Liver (tissue), 8 donors: ENCODE measurements at regions not wholly inside any gene's neighbourhood (a gene's known extent, or its start where the extent isn't known, plus 50 kb on each side); places are given as distances from the start of the nearest gene placed in this dataset.

Experiments used
- DNase-seq: peaks from one replicate; pipeline ENCODE4 v3.0.0-alpha.2; 2017; ENCODE audit warnings: low spot score
- H3K27ac ChIP-seq, 2 donors: one replicate each; pipeline ENCODE4 v1.7.0; 2013; ENCODE audit warnings: inconsistent platforms in 2 of 2, low read length in 2 of 2, control low read depth in 1 of 2, low read depth in 1 of 2, mild to moderate bottlenecking in 1 of 2
- H3K27me3 ChIP-seq, 4 donors: one replicate each; pipeline versions ENCODE4 v1.6.1 to v1.7.0; 2013; ENCODE audit warnings: low read length in 3 of 4, inconsistent platforms in 1 of 4, mild to moderate bottlenecking in 1 of 4, moderate library complexity in 1 of 4; ENCODE audit not compliant: control insufficient read depth in 4 of 4, insufficient read depth in 4 of 4
- H3K36me3 ChIP-seq, 4 donors: one replicate each; pipeline versions ENCODE4 v1.6.1 to v1.7.0; 2013; ENCODE audit warnings: low read length in 3 of 4, mild to moderate bottlenecking in 3 of 4, low read depth in 1 of 4, moderate library complexity in 1 of 4; ENCODE audit not compliant: control insufficient read depth in 4 of 4, insufficient read depth in 3 of 4
- H3K4me1 ChIP-seq, 4 donors: one replicate each; pipeline versions ENCODE4 v1.6.1 to v1.7.0; 2013; ENCODE audit warnings: low read length in 3 of 4, mild to moderate bottlenecking in 3 of 4, moderate library complexity in 1 of 4; ENCODE audit not compliant: control insufficient read depth in 4 of 4, insufficient read depth in 4 of 4
- H3K4me3 ChIP-seq, 3 donors: one replicate each; pipeline versions ENCODE4 v1.6.1 to v1.7.0; 2013; ENCODE audit warnings: low read length in 3 of 3, control low read depth in 1 of 3, low read depth in 1 of 3, mild to moderate bottlenecking in 1 of 3
- H3K9ac ChIP-seq, 2 donors: one replicate each; pipeline ENCODE4 v1.7.0; 2013; ENCODE audit warnings: low read length in 2 of 2, mild to moderate bottlenecking in 2 of 2, moderate library complexity in 2 of 2, control low read depth in 1 of 2, low read depth in 1 of 2
- H3K9me3 ChIP-seq, 4 donors: one replicate each; pipeline versions ENCODE4 v1.6.1 to v1.7.0; 2013; ENCODE audit warnings: low read length in 3 of 4; ENCODE audit not compliant: control insufficient read depth in 4 of 4
- ATF3 ChIP-seq: IDR thresholded peaks from 2 replicates; pipeline ENCODE4 v1.6.1; 2016; ENCODE audit warnings: antibody characterized with exemption
- CTCF ChIP-seq: fragments of 150-350 bp; IDR thresholded peaks from 2 replicates; pipeline ENCODE4 v1.5.1; 2017; ENCODE audit warnings: improper control_type of control experiment, low read depth, low read length; ENCODE audit not compliant: missing input control
- EGR1 ChIP-seq, 2 donors: IDR thresholded peaks; 2 replicates each; pipeline ENCODE4 v1.6.1; 2016 to 2018; ENCODE audit warnings: antibody characterized with exemption in 2 of 2, low read depth in 2 of 2
- FOXA1 ChIP-seq: IDR thresholded peaks from 2 replicates; pipeline ENCODE4 v1.6.1; 2016; ENCODE audit warnings: antibody characterized with exemption
- FOXA2 ChIP-seq: IDR thresholded peaks from 2 replicates; pipeline ENCODE4 v1.6.1; 2016; ENCODE audit warnings: antibody characterized with exemption
- HNF4A ChIP-seq, 2 donors: conservative IDR thresholded peaks; 2 replicates each; pipeline ENCODE4 v1.6.1; 2016; ENCODE audit warnings: antibody characterized with exemption in 2 of 2, mild to moderate bottlenecking in 2 of 2
- HNF4G ChIP-seq: IDR thresholded peaks from 2 replicates; pipeline ENCODE4 v1.6.1; 2016; ENCODE audit warnings: antibody characterized with exemption
- NR2F2 ChIP-seq: IDR thresholded peaks from 2 replicates; pipeline ENCODE4 v1.6.1; 2016; ENCODE audit warnings: antibody characterized with exemption
- REST ChIP-seq: IDR thresholded peaks from 2 replicates; pipeline ENCODE4 v1.6.1; 2016; ENCODE audit warnings: antibody characterized with exemption, mild to moderate bottlenecking
- RXRA ChIP-seq, 2 donors: IDR thresholded peaks; 2 replicates each; pipeline ENCODE4 v1.6.1; 2017 to 2018; ENCODE audit warnings: antibody characterized with exemption in 2 of 2, mild to moderate bottlenecking in 1 of 2
- SP1 ChIP-seq: IDR thresholded peaks from 2 replicates; pipeline ENCODE4 v1.6.1; 2018; ENCODE audit warnings: antibody characterized with exemption, mild to moderate bottlenecking
- TAF1 ChIP-seq: conservative IDR thresholded peaks from 2 replicates; pipeline ENCODE4 v1.6.1; 2016; ENCODE audit warnings: antibody characterized with exemption, mild to moderate bottlenecking
- YY1 ChIP-seq: IDR thresholded peaks from 2 replicates; pipeline ENCODE4 v1.6.1; 2016; ENCODE audit warnings: antibody characterized with exemption, mild to moderate bottlenecking
- ZBTB33 ChIP-seq: IDR thresholded peaks from 2 replicates; pipeline ENCODE4 v1.6.1; 2016; ENCODE audit warnings: antibody characterized with exemption
- WGBS: extraction: QIAGEN DNeasy Blood & Tissue Kit; methylation state at CpG from one replicate; pipeline ENCODE4 v1.1.7; 2013; 5-methylcytosine and 5-hydroxymethylcytosine counted together
- donor health status: healthy.
- donor health status: healthy.
- donor health status: healthy.
- donor health status: healthy.
- donor health status: healthy.

- DNase-seq, result no peak
- Histone ChIP-seq H3K9ac (no peak overlapping the region), H3K27ac (no peak overlapping the region), H3K36me3 (no peaks in the 10 kb centered on the region), H3K4me1 (no peaks in the 10 kb centered on the region), H3K4me3 (no peak overlapping the region), H3K27me3 (no peaks in the 10 kb centered on the region), H3K9me3 (no peaks in the 10 kb centered on the region)
- TF ChIP-seq REST (no peak), EGR1 (IDR thresholded peaks at IDR 0.05; ENCODE audit: low read depth in 2 of 2) (no peak), YY1 (no peak), ATF3 (no peak), HNF4A (conservative IDR thresholded peaks at IDR 0.05) (no peak), ZBTB33 (no peak), CTCF (no peak)
- WGBS, result 88% methylated on average over 3 of the region's 3 CpGs
These were observed 901.3 kb upstream of the CDH2 start for GRCh38 chr18:29078273-29078672.

GRCh38 chr18:29077344-29077743 is 900.4 kb upstream of the CDH2 start:
- Histone ChIP-seq H3K36me3 (no peaks in the 10 kb centered on the region), H3K27me3 (no peaks in the 10 kb centered on the region), H3K9ac (no peak overlapping the region), H3K9me3 (no peaks in the 10 kb centered on the region), H3K4me3 (no peak overlapping the region), H3K4me1 (no peaks in the 10 kb centered on the region), H3K27ac (no peak overlapping the region)
- WGBS, result 94% methylated on average over 5 of the region's 5 CpGs
- no peak for DNase-seq
- TF ChIP-seq FOXA2, result no peak
- no peak for TF ChIP-seq SP1
- TF ChIP-seq FOXA1, result no peak
- no peak for TF ChIP-seq EGR1 (IDR thresholded peaks at IDR 0.05; ENCODE audit: low read depth in 2 of 2)
- no peak for TF ChIP-seq RXRA (IDR thresholded peaks at IDR 0.05)
- TF ChIP-seq TAF1, result no peak
- TF ChIP-seq REST, result no peak
- TF ChIP-seq NR2F2, result no peak
- no peak for TF ChIP-seq ZBTB33
- no peak for TF ChIP-seq YY1
- TF ChIP-seq HNF4G, result no peak
